GM18507 (cell line): ENCODE measurements at regions not wholly inside any gene's neighbourhood (a gene's known extent, or its start where the extent isn't known, plus 50 kb on each side); places are given as distances from the start of the nearest gene placed in this dataset.
"Not testable (repeated sequence)": the region's sequence is repeated elsewhere in the genome, so short reads cannot be mapped to it uniquely, and the experiment has no call there.

Experiments used
- DNase-seq: peaks from one replicate; pipeline ENCODE4 v3.0.0; 2011; ENCODE audit warnings: low read depth; ENCODE audit not compliant: insufficient read length; ENCODE audit errors: extremely low spot score
- FAIRE-seq: peaks from 2 replicates; lab custom pipeline; 2011; peaks lifted over from hg19 to GRCh38; lab: Jason Lieb, UNC

GRCh38 chr2:156254637-156255067 is 77.9 kb downstream of the NR4A2 start:
- not testable (repeated sequence) for FAIRE-seq, DNase-seq

DNA sequence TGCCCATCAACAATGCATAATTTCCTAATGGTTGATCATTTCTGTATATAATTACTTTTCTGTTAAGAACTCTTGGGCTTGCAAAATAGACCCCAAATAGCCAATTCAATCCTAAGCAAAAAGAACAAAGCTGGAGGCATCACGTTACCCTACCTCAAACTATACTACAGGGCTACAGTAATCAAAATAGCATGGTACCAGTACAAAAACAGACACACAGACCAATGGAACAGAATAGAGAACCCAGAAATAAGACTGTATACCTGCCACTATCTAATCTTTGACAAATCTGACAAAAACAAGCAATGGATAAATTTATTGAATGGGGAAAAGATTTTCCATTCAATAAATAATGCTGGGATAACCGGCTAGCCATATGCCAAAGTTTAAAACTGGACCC is 78.8 kb downstream of the NR4A2 start:
- DNase-seq, result no peak
- FAIRE-seq, result no peak

- no peak for FAIRE-seq
- DNase-seq, result no peak
Observed at GRCh38 chr2:156242874-156243273, 89.6 kb downstream of the NR4A2 start.

GRCh38 chr2:156237558-156237957 is 95.0 kb downstream of the NR4A2 start:
- DNase-seq (no peak), FAIRE-seq (no peak)

DNA sequence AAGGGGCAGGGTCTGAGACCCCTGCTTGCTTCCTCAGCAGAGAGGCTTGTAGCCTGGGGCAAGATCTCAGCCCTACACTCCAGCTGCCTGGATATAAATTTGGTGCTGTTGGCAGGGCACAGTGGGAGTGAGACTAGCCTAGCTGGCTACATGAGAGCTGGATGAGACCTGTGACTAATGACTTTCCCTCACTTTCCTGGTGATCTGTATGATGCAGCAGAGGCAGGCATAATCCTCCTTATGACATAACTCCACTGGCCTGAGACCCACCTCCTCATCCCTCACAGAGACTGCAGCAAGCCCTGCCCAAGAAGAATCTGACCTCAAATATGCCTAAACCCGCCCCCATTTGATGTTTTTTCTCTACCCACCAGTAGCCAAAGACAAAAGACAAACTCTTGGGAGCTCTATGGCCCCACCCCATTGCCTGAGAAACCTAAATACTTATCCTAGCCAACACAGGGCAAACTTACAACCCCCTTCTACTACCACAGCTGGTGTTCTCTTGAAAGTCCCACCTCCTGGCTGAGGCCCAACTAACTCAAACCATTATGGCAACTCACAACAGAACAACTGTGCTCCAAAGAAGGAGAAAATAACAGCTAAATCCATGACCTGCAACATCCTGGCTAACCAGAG is 102.7 kb downstream of the NR4A2 start:
- DNase-seq, result no peak
- FAIRE-seq, result no peak

DNA sequence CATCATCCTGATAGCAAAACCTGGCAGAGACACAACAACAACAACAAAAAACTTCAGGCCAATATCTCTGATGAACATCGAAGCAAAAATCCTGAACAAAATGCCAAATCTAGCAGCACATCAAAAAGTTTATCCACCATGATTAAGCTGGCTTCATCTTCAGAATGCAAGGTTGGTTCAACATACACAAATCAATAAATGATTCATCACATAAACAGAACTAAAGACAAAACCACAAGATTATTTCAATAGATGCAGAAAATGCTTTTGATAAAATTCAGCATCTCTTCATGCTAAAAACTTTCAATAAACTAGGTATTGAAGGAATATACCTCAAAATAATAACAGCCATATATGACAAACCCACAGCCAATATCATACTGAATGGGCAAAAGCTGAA is 109.2 kb downstream of the NR4A2 start:
- DNase-seq, FAIRE-seq: not testable (repeated sequence)

DNA sequence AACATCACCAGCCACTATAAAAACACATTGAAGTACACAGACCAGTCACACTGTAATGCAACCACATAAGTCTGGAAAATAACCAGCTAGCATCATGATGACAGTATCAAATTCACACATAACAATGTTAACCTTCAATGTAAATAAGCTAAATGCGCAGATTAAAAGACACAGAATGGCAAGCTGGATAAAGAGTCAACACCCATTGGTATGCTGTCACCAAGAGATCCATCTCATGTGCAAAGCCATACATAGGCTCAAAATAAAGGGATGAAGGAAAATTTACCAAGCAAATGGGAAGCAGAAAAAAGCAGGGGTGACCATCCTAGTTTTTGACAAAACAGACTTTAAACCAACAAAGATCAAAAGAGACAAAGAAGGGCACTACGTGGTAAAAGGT is 110.8 kb downstream of the NR4A2 start:
- FAIRE-seq, result no peak
- DNase-seq, result no peak

GRCh38 chr2:156219491-156220100 is 112.9 kb downstream of the NR4A2 start:
- FAIRE-seq, result no peak
- no peak for DNase-seq

GRCh38 chr2:156215656-156216055 is 116.9 kb downstream of the NR4A2 start:
- FAIRE-seq (no peak), DNase-seq (no peak)

- no peak for FAIRE-seq
- DNase-seq, result no peak
Observed at GRCh38 chr2:156211318-156211717, 121.2 kb downstream of the NR4A2 start.

DNA sequence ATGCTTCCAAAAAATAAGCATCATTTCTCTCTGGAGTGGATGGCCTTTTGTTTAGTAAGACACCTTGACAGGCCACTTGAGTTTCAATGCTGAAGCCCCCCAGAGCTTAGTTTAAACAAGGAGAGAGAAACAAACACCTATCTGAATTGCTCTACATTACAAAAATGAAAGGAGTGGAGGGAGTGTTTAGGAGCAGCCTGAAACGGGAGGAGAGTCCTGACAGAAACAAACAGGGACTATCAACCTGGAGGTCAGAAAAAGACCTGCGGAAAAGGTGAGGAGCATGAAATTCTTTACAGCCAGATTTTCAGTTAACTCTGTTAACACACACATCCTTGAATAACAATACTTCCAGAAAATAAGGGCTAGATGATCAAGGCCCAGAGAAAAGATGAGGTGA is 126.2 kb downstream of the NR4A2 start:
- no peak for FAIRE-seq
- no peak for DNase-seq

DNA sequence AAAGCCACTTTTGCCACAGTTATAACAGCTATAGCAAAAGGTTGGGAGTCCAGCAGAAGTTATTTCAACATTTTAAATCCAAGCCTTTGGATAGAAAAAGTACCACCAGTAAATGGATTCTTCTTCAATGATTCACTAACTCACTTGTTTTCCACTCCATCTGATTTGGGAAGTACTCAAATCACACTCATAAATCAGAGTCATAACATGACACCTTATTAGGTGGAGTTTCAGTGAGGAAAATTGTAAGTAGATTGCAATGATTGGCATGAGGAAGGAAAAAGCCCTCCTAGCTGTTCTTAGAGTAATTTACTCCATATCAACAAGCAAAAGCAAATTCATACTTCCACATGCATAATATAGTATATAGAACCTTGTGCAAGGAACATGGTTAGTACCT is 132.9 kb downstream of the NR4A2 start:
- DNase-seq (no peak), FAIRE-seq (no peak)

DNA sequence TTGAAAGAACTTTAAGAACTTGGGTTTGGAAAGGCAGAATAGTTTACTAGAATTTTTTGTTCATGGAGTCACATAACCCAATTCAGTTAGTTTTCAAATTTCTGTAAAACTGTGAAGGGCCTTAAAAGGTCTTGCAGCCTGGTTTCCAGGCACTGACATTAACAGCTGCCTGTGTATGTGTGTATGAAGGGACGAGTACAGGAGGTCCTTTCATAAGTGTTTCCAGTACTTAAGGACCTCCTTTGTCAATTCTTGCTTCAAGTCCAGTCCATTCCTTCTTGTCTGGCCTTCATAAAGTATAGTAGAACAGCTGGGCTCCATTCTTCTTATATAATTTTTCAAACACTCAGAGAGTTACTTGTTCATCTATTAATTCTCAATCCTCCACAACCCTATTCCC is 136.5 kb downstream of the NR4A2 start:
- DNase-seq, result no peak
- FAIRE-seq, result no peak

DNA sequence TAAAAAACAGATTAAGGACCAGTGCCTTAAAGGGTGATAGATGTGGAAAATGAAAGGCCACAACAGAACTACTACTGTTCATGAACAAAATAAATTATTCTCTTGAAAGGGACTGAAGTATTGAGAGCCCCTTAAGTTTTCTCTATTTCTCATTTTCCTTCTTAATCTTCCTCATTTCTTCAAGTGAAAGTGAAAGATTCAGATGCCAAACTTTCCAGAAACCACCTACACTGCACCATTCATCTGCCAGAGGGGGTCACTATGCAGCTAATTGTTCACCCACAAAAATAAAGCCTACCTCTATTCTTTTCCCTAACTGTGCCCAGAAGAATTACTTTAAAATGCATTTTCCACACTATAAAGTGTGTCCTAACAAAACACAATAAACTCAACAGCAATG is 140.1 kb downstream of the NR4A2 start:
- DNase-seq, result no peak
- no peak for FAIRE-seq

DNA sequence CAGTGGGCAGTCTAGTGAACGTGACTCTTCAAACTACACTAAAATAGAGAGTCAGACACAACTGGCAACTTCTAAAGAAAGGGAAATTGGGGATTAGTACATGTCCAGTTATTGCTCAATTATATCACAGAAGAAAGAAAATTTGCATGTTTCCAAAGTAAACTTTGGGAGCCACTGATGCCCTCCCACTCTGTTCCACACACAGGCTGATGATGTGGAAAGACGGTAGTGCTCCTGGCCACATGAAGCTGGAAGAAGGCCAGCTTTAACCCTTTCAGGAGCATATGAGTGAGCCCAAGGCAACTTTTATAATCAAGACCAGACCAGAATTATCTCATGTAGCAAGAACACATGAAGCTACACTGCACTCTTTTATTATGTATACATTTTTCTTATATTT is 141.0 kb downstream of the NR4A2 start:
- FAIRE-seq (no peak), DNase-seq (no peak)

DNA sequence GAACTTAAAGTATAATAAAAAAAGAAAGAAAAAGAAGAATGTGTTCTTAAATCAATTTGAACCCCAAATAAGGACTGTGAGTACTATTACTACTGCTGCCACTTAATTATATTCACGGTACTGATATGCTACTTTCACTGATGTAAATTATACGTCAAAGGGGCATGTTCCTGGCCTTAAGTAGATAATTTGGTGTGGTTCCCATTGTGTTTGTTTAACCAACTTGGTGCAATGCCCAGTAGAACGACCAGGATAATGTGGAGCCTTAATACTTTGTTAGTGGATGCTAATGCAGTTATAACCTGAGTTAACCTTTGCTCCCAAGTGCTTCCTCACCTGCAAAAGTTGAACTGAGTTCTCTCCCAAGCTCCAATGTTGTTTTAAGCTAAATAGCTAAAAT is 142.0 kb downstream of the NR4A2 start:
- no peak for DNase-seq
- no peak for FAIRE-seq

GRCh38 chr2:156189584-156189983 is 142.9 kb downstream of the NR4A2 start:
- DNase-seq (no peak), FAIRE-seq (no peak)

DNA sequence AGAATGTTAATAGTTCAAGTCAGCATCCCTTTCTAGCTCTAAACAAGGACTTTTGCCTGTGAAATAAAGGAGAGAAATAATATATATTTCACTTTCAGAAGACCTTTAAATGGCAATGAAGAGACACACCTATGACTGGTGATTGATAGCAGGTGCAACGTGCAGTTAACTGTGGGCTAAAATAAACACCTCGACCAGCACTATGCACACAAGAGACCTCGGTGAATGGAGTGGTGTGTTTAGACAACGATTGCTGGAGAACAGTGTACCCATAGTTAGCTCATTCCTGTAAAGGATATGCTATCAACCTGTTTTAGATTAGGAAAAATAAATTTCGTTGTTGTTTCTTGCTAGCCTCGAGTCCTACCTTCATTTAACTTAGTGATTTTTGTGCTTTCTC is 143.4 kb downstream of the NR4A2 start:
- DNase-seq, result no peak
- FAIRE-seq, result no peak

- DNase-seq (no peak), FAIRE-seq (no peak)
Observed at GRCh38 chr2:156182132-156182531, 150.4 kb downstream of the NR4A2 start.

GRCh38 chr2:156181208-156181607 is 151.3 kb downstream of the NR4A2 start:
- DNase-seq (no peak), FAIRE-seq (no peak)

GRCh38 chr2:156177654-156178053 is 154.9 kb downstream of the NR4A2 start:
- FAIRE-seq, result no peak
- no peak for DNase-seq

GRCh38 chr2:156175946-156176345 is 156.6 kb downstream of the NR4A2 start:
- FAIRE-seq, result no peak

More at GRCh38 chr2:156175946-156176345, 156.6 kb downstream of the NR4A2 start:
- DNase-seq, result no peak
